Activated CD8-positive, alpha-beta T cell treated with anti-CD3 and anti-CD28 coated beads for 36 hours (primary cell): ENCODE measurements at regions not wholly inside any gene's neighbourhood (a gene's known extent, or its start where the extent isn't known, plus 50 kb on each side); places are given as distances from the start of the nearest gene placed in this dataset.
"Not testable (repeated sequence)": the region's sequence is repeated elsewhere in the genome, so short reads cannot be mapped to it uniquely, and the experiment has no call there.

ENCODE experiments used
- ATAC-seq: fragments of 200-7000 bp; cut with Tn5 transposase; one replicate; pipeline ENCODE4 v1.10.0; 2021; ENCODE audit warnings: mild to moderate bottlenecking, moderate library complexity
- CTCF ChIA-PET: fragments of 350-600 bp; sonication (Branson Sonifier 250); formaldehyde crosslinking; loops from one replicate; lab custom pipeline; 2021; ENCODE audit warnings: antibody characterized with exemption; lab: Charles Lee
- POLR2A ChIA-PET: fragments of 350-600 bp; sonication (Branson Sonifier 250); formaldehyde crosslinking; loops from one replicate; lab custom pipeline; 2021; ENCODE audit warnings: antibody characterized with exemption; lab: Charles Lee
- DNase-seq: peaks from one replicate; pipeline ENCODE4 v3.0.0-alpha.2; 2020
- H3K27ac Mint-ChIP-seq: one replicate; pipeline ENCODE4 v1.8.0; 2021; ENCODE audit warnings: mild to moderate bottlenecking, mixed read lengths
- H3K27me3 Mint-ChIP-seq: one replicate; pipeline ENCODE4 v1.8.0; 2021; ENCODE audit warnings: mixed read lengths
- H3K36me3 Mint-ChIP-seq: one replicate; pipeline ENCODE4 v1.8.0; 2021; ENCODE audit warnings: low read depth, mixed read lengths
- H3K4me1 Mint-ChIP-seq: one replicate; pipeline ENCODE4 v1.8.0; 2021; ENCODE audit warnings: low read depth, mixed read lengths
- H3K4me3 Mint-ChIP-seq: one replicate; pipeline ENCODE4 v1.8.0; 2021; ENCODE audit warnings: mild to moderate bottlenecking, moderate library complexity, mixed read lengths
- H3K9me3 Mint-ChIP-seq: one replicate; pipeline ENCODE4 v1.8.0; 2021; ENCODE audit warnings: mixed read lengths
- intact Hi-C: fragments of 100-400 bp; cut with micrococcal nuclease; formaldehyde crosslinking; loops from one replicate; pipeline ENCODE4 v1.10.0; 2022
- TF ChIP-seq, protein P1 (sequence below): fragments of 200-600 bp; IDR thresholded peaks from one replicate; pipeline ENCODE4 v1.8.0; 2022; ENCODE audit warnings: antibody characterized with exemption, mild to moderate bottlenecking

- CTCF ChIA-PET: no interaction called here
Measured at GRCh38 chr18:76046221-76046620, 448.8 kb downstream of the ZNF516 start.

GRCh38 chr18:76042511-76042910, 452.5 kb downstream of the ZNF516 start:
- peaks cover 1% of the 10 kb centered on the region for H3K27me3 Mint-ChIP-seq
- intact Hi-C loops: no loop called here
- no peak for DNase-seq
- no peaks in the 10 kb centered on the region for H3K4me1 Mint-ChIP-seq
- CTCF ChIA-PET: no interaction called here
- no peak overlapping the region for H3K4me3 Mint-ChIP-seq
- POLR2A ChIA-PET: no interaction called here
- H3K36me3 Mint-ChIP-seq: no peaks in the 10 kb centered on the region
- ATAC-seq: no peak
- no peaks in the 10 kb centered on the region for H3K9me3 Mint-ChIP-seq
- no peak overlapping the region for H3K27ac Mint-ChIP-seq
- TF ChIP-seq, protein P1, sequence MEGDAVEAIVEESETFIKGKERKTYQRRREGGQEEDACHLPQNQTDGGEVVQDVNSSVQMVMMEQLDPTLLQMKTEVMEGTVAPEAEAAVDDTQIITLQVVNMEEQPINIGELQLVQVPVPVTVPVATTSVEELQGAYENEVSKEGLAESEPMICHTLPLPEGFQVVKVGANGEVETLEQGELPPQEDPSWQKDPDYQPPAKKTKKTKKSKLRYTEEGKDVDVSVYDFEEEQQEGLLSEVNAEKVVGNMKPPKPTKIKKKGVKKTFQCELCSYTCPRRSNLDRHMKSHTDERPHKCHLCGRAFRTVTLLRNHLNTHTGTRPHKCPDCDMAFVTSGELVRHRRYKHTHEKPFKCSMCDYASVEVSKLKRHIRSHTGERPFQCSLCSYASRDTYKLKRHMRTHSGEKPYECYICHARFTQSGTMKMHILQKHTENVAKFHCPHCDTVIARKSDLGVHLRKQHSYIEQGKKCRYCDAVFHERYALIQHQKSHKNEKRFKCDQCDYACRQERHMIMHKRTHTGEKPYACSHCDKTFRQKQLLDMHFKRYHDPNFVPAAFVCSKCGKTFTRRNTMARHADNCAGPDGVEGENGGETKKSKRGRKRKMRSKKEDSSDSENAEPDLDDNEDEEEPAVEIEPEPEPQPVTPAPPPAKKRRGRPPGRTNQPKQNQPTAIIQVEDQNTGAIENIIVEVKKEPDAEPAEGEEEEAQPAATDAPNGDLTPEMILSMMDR: no peak

More at GRCh38 chr18:76046221-76046620, 448.8 kb downstream of the ZNF516 start:
- POLR2A ChIA-PET: no interaction called here
- no peaks in the 10 kb centered on the region for H3K4me1 Mint-ChIP-seq
- DNase-seq: no peak
- no peaks in the 10 kb centered on the region for H3K36me3 Mint-ChIP-seq
- peaks cover 1% of the 10 kb centered on the region for H3K27me3 Mint-ChIP-seq
- intact Hi-C loops: no loop called here
- no peaks in the 10 kb centered on the region for H3K9me3 Mint-ChIP-seq
- no peak overlapping the region for H3K27ac Mint-ChIP-seq
- ATAC-seq: no peak
- TF ChIP-seq, protein P1: no peak
- H3K4me3 Mint-ChIP-seq: no peak overlapping the region

- ATAC-seq (no peak), DNase-seq (no peak)
- Mint-ChIP-seq H3K9me3 (no peaks in the 10 kb centered on the region), H3K27me3 (no peaks in the 10 kb centered on the region), H3K4me1 (no peaks in the 10 kb centered on the region), H3K36me3 (no peaks in the 10 kb centered on the region), H3K4me3 (no peak overlapping the region), H3K27ac (no peak overlapping the region)
- TF ChIP-seq, protein P1: no peak
- intact Hi-C loops: no loop called here
- ChIA-PET POLR2A (no interaction called here), CTCF (no interaction called here)
Measured at GRCh38 chr18:76018210-76018609, 476.8 kb downstream of the ZNF516 start.

GRCh38 chr18:76013057-76013456, 482.0 kb downstream of the ZNF516 start:
- H3K4me3 Mint-ChIP-seq: no peak overlapping the region
- H3K4me1 Mint-ChIP-seq: no peaks in the 10 kb centered on the region
- H3K27ac Mint-ChIP-seq: no peak overlapping the region
- POLR2A ChIA-PET: no interaction called here
- H3K36me3 Mint-ChIP-seq: no peaks in the 10 kb centered on the region
- no peak for DNase-seq
- CTCF ChIA-PET: no interaction called here
- TF ChIP-seq, protein P1: no peak
- no peak for ATAC-seq
- H3K27me3 Mint-ChIP-seq: peaks cover 1% of the 10 kb centered on the region
- H3K9me3 Mint-ChIP-seq: peaks cover 1% of the 10 kb centered on the region
- intact Hi-C loops: no loop called here

- TF ChIP-seq, protein P1: no peak
- Mint-ChIP-seq H3K4me1 (no peaks in the 10 kb centered on the region), H3K27me3 (peaks cover 2% of the 10 kb centered on the region), H3K36me3 (no peaks in the 10 kb centered on the region), H3K27ac (no peak overlapping the region), H3K9me3 (no peaks in the 10 kb centered on the region), H3K4me3 (no peak overlapping the region)
- ATAC-seq (no peak), DNase-seq (no peak)
- ChIA-PET CTCF (interaction anchor here (0.5 kb wide), 1 partner anchor 108 kb away, joined by 3 read pairs; no protein-coding TSS in a partner anchor), POLR2A (interaction anchor here (0.7 kb wide), 1 partner anchor 90 kb away, joined by 3 read pairs; no protein-coding TSS in a partner anchor)
- intact Hi-C loops: no loop called here
Measured at GRCh38 chr18:76005632-76006208, 489.3 kb downstream of the ZNF516 start.

DNA sequence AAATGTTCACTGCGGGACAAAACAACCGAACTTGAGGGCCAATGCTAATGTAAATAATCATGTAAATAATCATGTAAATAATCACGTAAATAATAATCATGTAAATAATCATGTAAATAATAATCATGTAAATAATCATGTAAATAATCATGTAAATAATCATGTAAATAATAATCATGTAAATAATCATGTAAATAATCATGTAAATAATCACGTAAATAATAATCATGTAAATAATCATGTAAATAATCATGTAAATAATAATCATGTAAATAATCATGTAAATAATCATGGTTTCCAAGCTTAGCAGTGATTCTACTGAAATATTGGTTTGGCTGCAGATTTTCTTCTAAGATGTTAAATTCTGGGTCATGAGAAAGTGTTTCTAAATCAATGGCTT, 507.1 kb downstream of the ZNF516 start:
- DNase-seq, H3K36me3 Mint-ChIP-seq, ATAC-seq, CTCF ChIA-PET, intact Hi-C loops, H3K27me3 Mint-ChIP-seq, H3K9me3 Mint-ChIP-seq, H3K4me3 Mint-ChIP-seq, H3K4me1 Mint-ChIP-seq, H3K27ac Mint-ChIP-seq, POLR2A ChIA-PET: not testable (repeated sequence)
